Liver (tissue), 8 donors: ENCODE measurements at regions not wholly inside any gene's neighbourhood (a gene's known extent, or its start where the extent isn't known, plus 50 kb on each side); places are given as distances from the start of the nearest gene placed in this dataset.

Experiments used
- DNase-seq: peaks from one replicate; pipeline ENCODE4 v3.0.0-alpha.2; 2017; ENCODE audit warnings: low spot score
- H3K27ac ChIP-seq, 2 donors: one replicate each; pipeline ENCODE4 v1.7.0; 2013; ENCODE audit warnings: inconsistent platforms in 2 of 2, low read length in 2 of 2, control low read depth in 1 of 2, low read depth in 1 of 2, mild to moderate bottlenecking in 1 of 2
- H3K27me3 ChIP-seq, 4 donors: one replicate each; pipeline versions ENCODE4 v1.6.1 to v1.7.0; 2013; ENCODE audit warnings: low read length in 3 of 4, inconsistent platforms in 1 of 4, mild to moderate bottlenecking in 1 of 4, moderate library complexity in 1 of 4; ENCODE audit not compliant: control insufficient read depth in 4 of 4, insufficient read depth in 4 of 4
- H3K36me3 ChIP-seq, 4 donors: one replicate each; pipeline versions ENCODE4 v1.6.1 to v1.7.0; 2013; ENCODE audit warnings: low read length in 3 of 4, mild to moderate bottlenecking in 3 of 4, low read depth in 1 of 4, moderate library complexity in 1 of 4; ENCODE audit not compliant: control insufficient read depth in 4 of 4, insufficient read depth in 3 of 4
- H3K4me1 ChIP-seq, 4 donors: one replicate each; pipeline versions ENCODE4 v1.6.1 to v1.7.0; 2013; ENCODE audit warnings: low read length in 3 of 4, mild to moderate bottlenecking in 3 of 4, moderate library complexity in 1 of 4; ENCODE audit not compliant: control insufficient read depth in 4 of 4, insufficient read depth in 4 of 4
- H3K4me3 ChIP-seq, 3 donors: one replicate each; pipeline versions ENCODE4 v1.6.1 to v1.7.0; 2013; ENCODE audit warnings: low read length in 3 of 3, control low read depth in 1 of 3, low read depth in 1 of 3, mild to moderate bottlenecking in 1 of 3
- H3K9ac ChIP-seq, 2 donors: one replicate each; pipeline ENCODE4 v1.7.0; 2013; ENCODE audit warnings: low read length in 2 of 2, mild to moderate bottlenecking in 2 of 2, moderate library complexity in 2 of 2, control low read depth in 1 of 2, low read depth in 1 of 2
- H3K9me3 ChIP-seq, 4 donors: one replicate each; pipeline versions ENCODE4 v1.6.1 to v1.7.0; 2013; ENCODE audit warnings: low read length in 3 of 4; ENCODE audit not compliant: control insufficient read depth in 4 of 4
- CTCF ChIP-seq: fragments of 150-350 bp; IDR thresholded peaks from 2 replicates; pipeline ENCODE4 v1.5.1; 2017; ENCODE audit warnings: improper control_type of control experiment, low read depth, low read length; ENCODE audit not compliant: missing input control
- EGR1 ChIP-seq, 2 donors: IDR thresholded peaks; 2 replicates each; pipeline ENCODE4 v1.6.1; 2016 to 2018; ENCODE audit warnings: antibody characterized with exemption in 2 of 2, low read depth in 2 of 2
- FOXA1 ChIP-seq: IDR thresholded peaks from 2 replicates; pipeline ENCODE4 v1.6.1; 2016; ENCODE audit warnings: antibody characterized with exemption
- FOXA2 ChIP-seq: IDR thresholded peaks from 2 replicates; pipeline ENCODE4 v1.6.1; 2016; ENCODE audit warnings: antibody characterized with exemption
- GABPA ChIP-seq, 2 donors: IDR thresholded peaks in 1 of 2; conservative IDR thresholded peaks in 1 of 2; 2 replicates each; pipeline ENCODE4 v1.6.1; 2016; ENCODE audit warnings: antibody characterized with exemption in 2 of 2, mild to moderate bottlenecking in 1 of 2, moderate library complexity in 1 of 2
- HNF4A ChIP-seq, 2 donors: conservative IDR thresholded peaks; 2 replicates each; pipeline ENCODE4 v1.6.1; 2016; ENCODE audit warnings: antibody characterized with exemption in 2 of 2, mild to moderate bottlenecking in 2 of 2
- HNF4G ChIP-seq: IDR thresholded peaks from 2 replicates; pipeline ENCODE4 v1.6.1; 2016; ENCODE audit warnings: antibody characterized with exemption
- JUND ChIP-seq, 2 donors: IDR thresholded peaks; 2 replicates each; pipeline ENCODE4 v1.6.1; 2016; ENCODE audit warnings: antibody characterized with exemption in 2 of 2
- NR2F2 ChIP-seq: IDR thresholded peaks from 2 replicates; pipeline ENCODE4 v1.6.1; 2016; ENCODE audit warnings: antibody characterized with exemption
- RAD21 ChIP-seq, 2 donors: IDR thresholded peaks; 2 replicates each; pipeline ENCODE4 v1.6.1; 2016; ENCODE audit warnings: antibody characterized with exemption in 2 of 2, mild to moderate bottlenecking in 2 of 2
- REST ChIP-seq: IDR thresholded peaks from 2 replicates; pipeline ENCODE4 v1.6.1; 2016; ENCODE audit warnings: antibody characterized with exemption, mild to moderate bottlenecking
- RXRA ChIP-seq, 2 donors: IDR thresholded peaks; 2 replicates each; pipeline ENCODE4 v1.6.1; 2017 to 2018; ENCODE audit warnings: antibody characterized with exemption in 2 of 2, mild to moderate bottlenecking in 1 of 2
- SP1 ChIP-seq: IDR thresholded peaks from 2 replicates; pipeline ENCODE4 v1.6.1; 2018; ENCODE audit warnings: antibody characterized with exemption, mild to moderate bottlenecking
- TAF1 ChIP-seq: conservative IDR thresholded peaks from 2 replicates; pipeline ENCODE4 v1.6.1; 2016; ENCODE audit warnings: antibody characterized with exemption, mild to moderate bottlenecking
- YY1 ChIP-seq: IDR thresholded peaks from 2 replicates; pipeline ENCODE4 v1.6.1; 2016; ENCODE audit warnings: antibody characterized with exemption, mild to moderate bottlenecking
- ZBTB33 ChIP-seq: IDR thresholded peaks from 2 replicates; pipeline ENCODE4 v1.6.1; 2016; ENCODE audit warnings: antibody characterized with exemption
- WGBS: extraction: QIAGEN DNeasy Blood & Tissue Kit; methylation state at CpG from one replicate; pipeline ENCODE4 v1.1.7; 2013; 5-methylcytosine and 5-hydroxymethylcytosine counted together
- TF ChIP-seq, protein P1 (sequence below): IDR thresholded peaks from 2 replicates; pipeline ENCODE4 v1.6.1; 2016; ENCODE audit warnings: antibody characterized with exemption
- TF ChIP-seq, protein P2 (sequence below): IDR thresholded peaks from 2 replicates; pipeline ENCODE4 v1.6.1; 2016; ENCODE audit warnings: antibody characterized with exemption
- donor health status: healthy.
- donor health status: healthy.
- donor health status: healthy.
- donor health status: healthy.
- donor health status: healthy.

- Histone ChIP-seq H3K9me3 (no peaks in the 10 kb centered on the region), H3K4me3 (no peak overlapping the region), H3K4me1 (peaks cover 4 to 15% (median 12%) of the 10 kb centered on the region in 4 donors), H3K9ac (no peak overlapping the region), H3K27ac (peak overlapping the region; percentile 36 to 42), H3K27me3 (no peaks in the 10 kb centered on the region), H3K36me3 (no peaks in the 10 kb centered on the region)
- WGBS, result 71% methylated on average over 1 of the region's 1 CpG
- no peak for DNase-seq
- peak; percentile 51 to 63 for TF ChIP-seq RAD21 (IDR thresholded peaks at IDR 0.05)
- peak; percentile 96 for TF ChIP-seq HNF4A (conservative IDR thresholded peaks at IDR 0.05)
- TF ChIP-seq, protein P1, sequence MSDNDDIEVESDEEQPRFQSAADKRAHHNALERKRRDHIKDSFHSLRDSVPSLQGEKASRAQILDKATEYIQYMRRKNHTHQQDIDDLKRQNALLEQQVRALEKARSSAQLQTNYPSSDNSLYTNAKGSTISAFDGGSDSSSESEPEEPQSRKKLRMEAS, result peak; percentile 61
- TF ChIP-seq ZBTB33, result peak; percentile 25
- TF ChIP-seq EGR1 (IDR thresholded peaks at IDR 0.05; ENCODE audit: low read depth in 2 of 2), result peak in 1 of 2 donors; percentile 20
- peak; percentile 27 to 71 for TF ChIP-seq JUND (IDR thresholded peaks at IDR 0.05)
- TF ChIP-seq FOXA1, result no peak
- no peak for TF ChIP-seq FOXA2
- no peak for TF ChIP-seq CTCF
- TF ChIP-seq REST, result peak; percentile 40
- TF ChIP-seq YY1, result peak; percentile 29
- no peak for TF ChIP-seq GABPA (IDR thresholded peaks at IDR 0.05 in 1 of 2, conservative IDR thresholded peaks at IDR 0.05 in 1 of 2)
- TF ChIP-seq, protein P2, sequence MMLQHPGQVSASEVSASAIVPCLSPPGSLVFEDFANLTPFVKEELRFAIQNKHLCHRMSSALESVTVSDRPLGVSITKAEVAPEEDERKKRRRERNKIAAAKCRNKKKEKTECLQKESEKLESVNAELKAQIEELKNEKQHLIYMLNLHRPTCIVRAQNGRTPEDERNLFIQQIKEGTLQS, result peak; percentile 45
- no peak for TF ChIP-seq TAF1
- TF ChIP-seq NR2F2, result peak; percentile 77
- peak; percentile 85 for TF ChIP-seq HNF4G
- TF ChIP-seq SP1, result peak; percentile 87
- TF ChIP-seq RXRA (IDR thresholded peaks at IDR 0.05), result peak; percentile 74 to 86
Measured at GRCh38 chr20:40571639-40572038, 117.4 kb downstream of the MAFB start.
